ENCODE measurements at regions not wholly inside any gene's neighbourhood (a gene's known extent, or its start where the extent isn't known, plus 50 kb on each side); places are given as distances from the start of the nearest gene placed in this dataset.

DNA sequence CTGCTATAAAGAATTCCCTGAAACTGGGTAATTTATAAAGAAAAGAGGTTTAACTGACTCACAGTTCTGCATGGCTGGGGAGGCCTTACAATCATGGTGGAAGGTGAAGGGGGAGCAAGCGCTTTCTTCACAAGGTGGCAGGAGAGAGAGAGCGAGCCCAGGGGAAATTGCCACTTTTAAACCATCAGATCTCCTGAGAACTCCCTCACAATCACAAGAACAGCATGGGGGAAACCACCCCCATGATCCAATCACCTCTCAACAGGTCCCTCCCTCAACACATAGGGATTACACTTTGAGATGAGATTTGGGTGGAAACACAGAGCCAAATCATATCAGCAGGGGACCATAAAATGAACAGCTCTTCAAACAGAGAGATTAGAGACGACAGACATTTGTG is 198.6 kb downstream of the MAGEB5 start:
- TF ChIP-seq, protein P1, sequence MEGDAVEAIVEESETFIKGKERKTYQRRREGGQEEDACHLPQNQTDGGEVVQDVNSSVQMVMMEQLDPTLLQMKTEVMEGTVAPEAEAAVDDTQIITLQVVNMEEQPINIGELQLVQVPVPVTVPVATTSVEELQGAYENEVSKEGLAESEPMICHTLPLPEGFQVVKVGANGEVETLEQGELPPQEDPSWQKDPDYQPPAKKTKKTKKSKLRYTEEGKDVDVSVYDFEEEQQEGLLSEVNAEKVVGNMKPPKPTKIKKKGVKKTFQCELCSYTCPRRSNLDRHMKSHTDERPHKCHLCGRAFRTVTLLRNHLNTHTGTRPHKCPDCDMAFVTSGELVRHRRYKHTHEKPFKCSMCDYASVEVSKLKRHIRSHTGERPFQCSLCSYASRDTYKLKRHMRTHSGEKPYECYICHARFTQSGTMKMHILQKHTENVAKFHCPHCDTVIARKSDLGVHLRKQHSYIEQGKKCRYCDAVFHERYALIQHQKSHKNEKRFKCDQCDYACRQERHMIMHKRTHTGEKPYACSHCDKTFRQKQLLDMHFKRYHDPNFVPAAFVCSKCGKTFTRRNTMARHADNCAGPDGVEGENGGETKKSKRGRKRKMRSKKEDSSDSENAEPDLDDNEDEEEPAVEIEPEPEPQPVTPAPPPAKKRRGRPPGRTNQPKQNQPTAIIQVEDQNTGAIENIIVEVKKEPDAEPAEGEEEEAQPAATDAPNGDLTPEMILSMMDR (IDR thresholded peaks at IDR 0.05) = no peak
- TF ChIP-seq POLR2A (IDR thresholded peaks at IDR 0.05) = no peak
